LNCAP (cell line): ENCODE measurements at regions not wholly inside any gene's neighbourhood (a gene's known extent, or its start where the extent isn't known, plus 50 kb on each side); places are given as distances from the start of the nearest gene placed in this dataset.

Experiments
- CTCF ChIP-seq: fragments of 450-650 bp; IDR thresholded peaks from 2 replicates; pipeline ENCODE4 v1.5.1; 2017; ENCODE audit warnings: mild to moderate bottlenecking

GRCh38 chrX:63581906-63582305 lies 203.1 kb downstream of the ARHGEF9 start:
- no peak for TF ChIP-seq CTCF

- no peak for TF ChIP-seq CTCF
Observed at GRCh38 chrX:63581398-63581797, 203.6 kb downstream of the ARHGEF9 start.

GRCh38 chrX:63576533-63576932 lies 208.5 kb downstream of the ARHGEF9 start:
- no peak for TF ChIP-seq CTCF

GRCh38 chrX:63566856-63567255 lies 215.7 kb upstream of the SPIN4 start:
- TF ChIP-seq CTCF: no peak

- TF ChIP-seq CTCF: no peak
Observed at GRCh38 chrX:63561425-63561824, 210.3 kb upstream of the SPIN4 start.

- TF ChIP-seq CTCF: no peak
Observed at GRCh38 chrX:63560601-63561218, 209.6 kb upstream of the SPIN4 start.

- no peak for TF ChIP-seq CTCF
Observed at GRCh38 chrX:63551856-63552255, 200.7 kb upstream of the SPIN4 start.

GRCh38 chrX:63530654-63531053 lies 179.5 kb upstream of the SPIN4 start:
- no peak for TF ChIP-seq CTCF
